Upper lobe of left lung (tissue), 6 donors: ENCODE measurements at regions not wholly inside any gene's neighbourhood (a gene's known extent, or its start where the extent isn't known, plus 50 kb on each side); places are given as distances from the start of the nearest gene placed in this dataset.

Experiments used
- ATAC-seq, 2 donors: fragments of 200-7000 bp; cut with Tn5 transposase; one replicate each; pipeline ENCODE4 v1.9.1; 2022; ENCODE audit warnings: mild to moderate bottlenecking in 2 of 2, moderate library complexity in 2 of 2; ENCODE audit not compliant: low FRiP score in 2 of 2
- DNase-seq, 2 donors: peaks; one replicate each; pipeline ENCODE4 v3.0.0-alpha.2; 2019 to 2020
- H3K27ac ChIP-seq, 4 donors: fragments of 200-600 bp; sonication (generic); one replicate each; pipeline ENCODE4 v1.5.1; 2016 to 2019
- H3K27me3 ChIP-seq, 4 donors: fragments of 200-600 bp; sonication (generic); one replicate each; pipeline ENCODE4 v1.5.1; 2017 to 2019
- H3K36me3 ChIP-seq, 4 donors: fragments of 200-600 bp; sonication (generic); one replicate each; pipeline ENCODE4 v1.5.1; 2016 to 2019
- H3K4me1 ChIP-seq, 4 donors: fragments of 200-600 bp; sonication (generic); one replicate each; pipeline ENCODE4 v1.5.1; 2018 to 2019
- H3K4me3 ChIP-seq, 4 donors: fragments of 200-600 bp; sonication (generic); one replicate each; pipeline ENCODE4 v1.5.1; 2017 to 2019; ENCODE audit warnings: mild to moderate bottlenecking in 2 of 4, moderate library complexity in 1 of 4
- H3K9me3 ChIP-seq, 4 donors: fragments of 200-600 bp; sonication (generic); one replicate each; pipeline ENCODE4 v1.5.1; 2018 to 2019
- EP300 ChIP-seq, 4 donors: sonication (generic); formaldehyde crosslinking; IDR thresholded peaks; one replicate each; pipeline ENCODE4 v1.5.1; 2017; ENCODE audit warnings: antibody characterized with exemption in 4 of 4, control low read depth in 2 of 4
- POLR2A ChIP-seq, 4 donors: fragments of 450-650 bp; IDR thresholded peaks; one replicate each; pipeline ENCODE4 v1.5.1; 2016 to 2017; ENCODE audit warnings: antibody characterized with exemption in 4 of 4, mild to moderate bottlenecking in 2 of 4
- POLR2AphosphoS5 ChIP-seq, 2 donors: sonication (generic); formaldehyde crosslinking; IDR thresholded peaks; one replicate each; pipeline ENCODE4 v1.5.1; 2017; ENCODE audit warnings: antibody characterized with exemption in 2 of 2
- WGBS, 2 donors: methylation state at CpG; one replicate each; pipeline ENCODE4 v1.1.5; 2017 to 2018; 5-methylcytosine and 5-hydroxymethylcytosine counted together
- TF ChIP-seq, protein P1 (sequence below), 6 experiments: fragments of 450-650 bp in 4 of 6; fragments of 200-600 bp in 2 of 6; sonication (generic) in 2 of 6; IDR thresholded peaks; one replicate each; pipeline ENCODE4 v1.5.1; 2016 to 2019; ENCODE audit warnings: antibody characterized with exemption in 6 of 6
- donor health status: DM: no; HTN: no; CAD: no; lungs with moderate emphysema.
- donor health status: DM: no; HTN: yes; CAD: no; lungs with severe emphysema.

DNA sequence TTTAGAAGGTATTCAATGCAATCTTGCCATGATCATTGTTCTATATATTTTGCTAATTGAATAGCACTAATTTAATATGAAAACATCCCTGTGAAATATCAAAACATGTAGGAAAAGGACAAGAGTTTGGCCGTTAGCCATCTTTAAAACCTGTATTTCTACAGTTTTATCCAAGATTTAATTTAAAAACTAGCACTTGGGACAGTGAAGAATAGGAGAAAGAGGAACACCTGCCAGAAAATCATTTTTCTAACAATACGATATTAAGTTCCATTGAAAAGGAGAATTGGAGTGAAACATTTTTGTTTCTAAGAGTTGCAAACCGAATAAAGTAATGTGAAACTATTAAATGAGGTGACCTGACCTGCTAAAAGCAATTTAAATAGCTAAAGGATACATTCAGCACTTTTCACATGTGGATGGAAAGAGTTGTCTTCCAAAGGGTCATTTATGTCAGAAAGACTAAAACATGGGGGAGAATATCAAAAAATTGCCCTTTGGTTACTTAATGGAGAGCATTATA, 1673.6 kb upstream of the MIR17HG start:
- no peak overlapping the region for H3K4me3 ChIP-seq
- no peaks in the 10 kb centered on the region for H3K27me3 ChIP-seq
- 66 to 74% methylated on average over 3 of the region's 3 CpGs for WGBS, 2 donors
- H3K27ac ChIP-seq: no peak overlapping the region
- H3K9me3 ChIP-seq: no peaks in the 10 kb centered on the region
- DNase-seq (no peak), ATAC-seq (no peak)
- no peak for TF ChIP-seq POLR2AphosphoS5 (IDR thresholded peaks at IDR 0.05)
- no peak for TF ChIP-seq EP300 (IDR thresholded peaks at IDR 0.05)
- TF ChIP-seq, protein P1, sequence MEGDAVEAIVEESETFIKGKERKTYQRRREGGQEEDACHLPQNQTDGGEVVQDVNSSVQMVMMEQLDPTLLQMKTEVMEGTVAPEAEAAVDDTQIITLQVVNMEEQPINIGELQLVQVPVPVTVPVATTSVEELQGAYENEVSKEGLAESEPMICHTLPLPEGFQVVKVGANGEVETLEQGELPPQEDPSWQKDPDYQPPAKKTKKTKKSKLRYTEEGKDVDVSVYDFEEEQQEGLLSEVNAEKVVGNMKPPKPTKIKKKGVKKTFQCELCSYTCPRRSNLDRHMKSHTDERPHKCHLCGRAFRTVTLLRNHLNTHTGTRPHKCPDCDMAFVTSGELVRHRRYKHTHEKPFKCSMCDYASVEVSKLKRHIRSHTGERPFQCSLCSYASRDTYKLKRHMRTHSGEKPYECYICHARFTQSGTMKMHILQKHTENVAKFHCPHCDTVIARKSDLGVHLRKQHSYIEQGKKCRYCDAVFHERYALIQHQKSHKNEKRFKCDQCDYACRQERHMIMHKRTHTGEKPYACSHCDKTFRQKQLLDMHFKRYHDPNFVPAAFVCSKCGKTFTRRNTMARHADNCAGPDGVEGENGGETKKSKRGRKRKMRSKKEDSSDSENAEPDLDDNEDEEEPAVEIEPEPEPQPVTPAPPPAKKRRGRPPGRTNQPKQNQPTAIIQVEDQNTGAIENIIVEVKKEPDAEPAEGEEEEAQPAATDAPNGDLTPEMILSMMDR (IDR thresholded peaks at IDR 0.05): no peak
- TF ChIP-seq POLR2A (IDR thresholded peaks at IDR 0.05): no peak
- no peaks in the 10 kb centered on the region for H3K36me3 ChIP-seq
- no peaks in the 10 kb centered on the region for H3K4me1 ChIP-seq

DNA sequence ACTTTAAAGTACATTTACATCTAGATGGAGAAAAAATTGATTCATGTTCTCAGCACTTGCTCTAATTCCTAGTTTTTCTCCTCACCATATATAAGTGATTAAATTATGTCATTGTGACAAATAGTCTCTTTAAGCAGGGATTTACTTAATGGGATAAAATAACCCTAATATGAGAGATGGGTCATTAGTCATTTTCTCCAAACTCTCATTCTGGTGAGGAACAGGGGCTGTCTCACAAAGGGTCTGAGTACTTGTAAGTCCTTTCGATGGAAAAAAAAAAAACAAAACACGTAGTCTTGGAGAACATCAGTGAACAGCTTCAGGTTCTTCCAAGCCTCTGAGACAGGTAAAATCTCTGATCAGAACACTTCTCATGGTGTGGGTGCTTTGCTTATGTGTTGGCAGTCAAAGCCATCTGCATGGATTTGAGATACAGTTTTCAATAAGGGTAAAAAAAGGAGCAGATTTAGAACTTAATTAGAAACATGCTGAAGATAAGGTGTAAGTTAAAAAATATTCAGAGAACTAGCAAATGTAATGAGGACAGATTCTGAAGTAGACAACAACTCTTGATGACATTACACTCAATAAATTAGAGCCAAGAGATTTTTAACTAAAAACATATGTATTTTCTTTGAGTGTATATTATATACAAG, 1668.9 kb upstream of the MIR17HG start:
- 86 to 94% methylated on average over 2 of the region's 2 CpGs for WGBS, 2 donors
- no peak for TF ChIP-seq POLR2AphosphoS5 (IDR thresholded peaks at IDR 0.05)
- TF ChIP-seq, protein P1 (IDR thresholded peaks at IDR 0.05): no peak
- TF ChIP-seq POLR2A (IDR thresholded peaks at IDR 0.05): no peak
- no peak for TF ChIP-seq EP300 (IDR thresholded peaks at IDR 0.05)
- DNase-seq: no peak

DNA sequence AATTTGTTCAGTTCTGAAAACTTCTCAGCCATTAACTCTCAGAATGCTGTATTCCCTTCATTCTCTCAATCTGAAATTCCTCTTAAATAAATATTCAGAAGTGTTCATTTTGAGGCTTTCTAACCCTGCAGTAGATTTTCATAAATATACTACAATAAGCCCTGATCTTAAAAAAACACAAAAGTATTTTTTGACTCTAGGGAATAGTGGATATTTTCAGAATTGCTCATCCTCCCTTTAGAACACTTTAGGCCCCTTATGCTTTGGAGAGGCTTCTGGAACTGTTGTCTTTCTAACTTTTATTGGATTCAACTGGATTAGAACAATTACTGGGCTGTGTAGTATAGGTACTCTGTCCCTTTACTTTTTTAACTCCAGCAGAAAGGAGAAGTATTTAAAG, 1662.6 kb upstream of the MIR17HG start:
- H3K27ac ChIP-seq: no peak overlapping the region
- no peaks in the 10 kb centered on the region for H3K4me1 ChIP-seq
- TF ChIP-seq, protein P1 (IDR thresholded peaks at IDR 0.05): no peak
- TF ChIP-seq POLR2A (IDR thresholded peaks at IDR 0.05) (no peak), EP300 (IDR thresholded peaks at IDR 0.05) (no peak), POLR2AphosphoS5 (IDR thresholded peaks at IDR 0.05) (no peak)
- H3K9me3 ChIP-seq: no peaks in the 10 kb centered on the region
- DNase-seq (no peak), ATAC-seq (no peak)
- H3K27me3 ChIP-seq: no peaks in the 10 kb centered on the region
- H3K4me3 ChIP-seq: no peak overlapping the region
- no peaks in the 10 kb centered on the region for H3K36me3 ChIP-seq

More for the DNA sequence above, 1668.9 kb upstream of the MIR17HG start:
- Histone ChIP-seq H3K9me3 (no peaks in the 10 kb centered on the region), H3K27me3 (no peaks in the 10 kb centered on the region), H3K36me3 (no peaks in the 10 kb centered on the region), H3K4me1 (no peaks in the 10 kb centered on the region), H3K27ac (no peak overlapping the region), H3K4me3 (no peak overlapping the region)
- ATAC-seq: no peak

DNA sequence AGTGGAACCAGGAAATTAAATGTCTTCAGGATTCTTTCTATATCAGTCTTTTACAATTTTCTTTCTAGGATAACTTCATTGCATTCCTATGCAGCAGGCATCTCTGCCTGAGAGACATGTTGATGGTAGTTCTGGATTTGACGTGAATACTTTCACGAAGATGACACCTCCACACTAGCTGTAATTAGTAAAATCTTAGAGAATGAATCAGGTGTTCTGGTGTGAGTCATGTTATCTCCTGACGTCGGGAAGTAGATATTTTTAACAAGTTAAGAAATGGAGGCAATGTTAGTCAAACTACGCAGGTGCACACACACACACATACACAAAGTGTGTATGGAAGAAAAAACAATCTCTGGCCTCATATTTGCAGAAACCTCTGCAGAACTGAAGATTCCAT, 1661.3 kb upstream of the MIR17HG start:
- H3K4me1 ChIP-seq: no peaks in the 10 kb centered on the region
- no peak overlapping the region for H3K4me3 ChIP-seq
- no peaks in the 10 kb centered on the region for H3K9me3 ChIP-seq
- TF ChIP-seq EP300 (IDR thresholded peaks at IDR 0.05) (no peak), POLR2A (IDR thresholded peaks at IDR 0.05) (no peak), POLR2AphosphoS5 (IDR thresholded peaks at IDR 0.05) (no peak)
- TF ChIP-seq, protein P1 (IDR thresholded peaks at IDR 0.05): no peak
- H3K27me3 ChIP-seq: no peaks in the 10 kb centered on the region
- DNase-seq: no peak
- ATAC-seq: no peak
- no peaks in the 10 kb centered on the region for H3K36me3 ChIP-seq
- no peak overlapping the region for H3K27ac ChIP-seq
- WGBS, 2 donors: 88 to 90% methylated on average over 5 of the region's 5 CpGs

DNA sequence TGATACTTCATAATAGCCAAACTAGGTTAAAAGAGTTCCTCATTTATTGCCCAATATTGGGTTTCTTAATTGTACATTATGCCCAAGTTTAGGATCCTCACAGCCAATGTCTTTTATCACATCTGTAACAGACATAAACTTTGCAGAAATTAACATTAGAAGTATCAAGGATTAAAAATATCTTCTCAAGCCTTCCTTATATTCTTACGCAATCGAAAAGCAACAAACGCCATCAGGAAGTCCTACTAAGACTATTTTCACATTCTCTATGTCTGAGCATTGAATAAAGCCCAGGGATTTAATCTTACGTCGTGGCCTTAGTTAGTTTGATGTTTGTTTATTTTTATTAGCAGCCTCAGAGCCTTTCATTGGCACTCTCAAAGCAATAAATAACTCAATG, 1660.4 kb upstream of the MIR17HG start:
- no peak for ATAC-seq
- WGBS, 2 donors: 65 to 69% methylated on average over 5 of the region's 5 CpGs
- no peak overlapping the region for H3K4me3 ChIP-seq
- H3K9me3 ChIP-seq: no peaks in the 10 kb centered on the region
- no peaks in the 10 kb centered on the region for H3K4me1 ChIP-seq
- TF ChIP-seq POLR2A (IDR thresholded peaks at IDR 0.05): no peak
- no peak for TF ChIP-seq EP300 (IDR thresholded peaks at IDR 0.05)
- TF ChIP-seq POLR2AphosphoS5 (IDR thresholded peaks at IDR 0.05): no peak
- TF ChIP-seq, protein P1 (IDR thresholded peaks at IDR 0.05): no peak
- H3K27me3 ChIP-seq: no peaks in the 10 kb centered on the region
- no peaks in the 10 kb centered on the region for H3K36me3 ChIP-seq
- no peak for DNase-seq
- H3K27ac ChIP-seq: no peak overlapping the region
